ENCODE measurements at regions not wholly inside any gene's neighbourhood (a gene's known extent, or its start where the extent isn't known, plus 50 kb on each side); places are given as distances from the start of the nearest gene placed in this dataset.

GRCh38 chr1:84060781-84061180, 61.8 kb upstream of the TTLL7 start:
- TF ChIP-seq CTCF (IDR thresholded peaks at IDR 0.05) = no peak
- no peak for DNase-seq (ENCODE audit: low spot score)
- ATAC-seq (ENCODE audit: low FRiP score) = no peak

GRCh38 chr1:84048820-84049219, 49.9 kb upstream of the TTLL7 start:
- no peak for TF ChIP-seq CTCF (IDR thresholded peaks at IDR 0.05)
- ATAC-seq (ENCODE audit: low FRiP score) = no peak
- DNase-seq (ENCODE audit: low spot score) = no peak
